MCF 10A (cell line): ENCODE measurements at regions not wholly inside any gene's neighbourhood (a gene's known extent, or its start where the extent isn't known, plus 50 kb on each side); places are given as distances from the start of the nearest gene placed in this dataset.
"Not testable (repeated sequence)": the region's sequence is repeated elsewhere in the genome, so short reads cannot be mapped to it uniquely, and the experiment has no call there.

ENCODE experiments used
- BruUV-seq: library from RNA; stranded (reverse); fragments of 400-500 nt; replicated peaks from 2 replicates; lab custom pipeline; 2021; lab: Mats Ljungman, UMichigan
- CTCF ChIA-PET: fragments of 300-600 bp; sonication (Branson Sonifier 250); formaldehyde crosslinking; extraction: SDS; loops from one replicate; lab custom pipeline; 2021; ENCODE audit warnings: antibody characterized with exemption, inconsistent platforms; lab: Yijun Ruan, JAX
- POLR2A ChIA-PET: fragments of 300-600, 350-650 bp; sonication (Branson Sonifier 250); formaldehyde crosslinking; extraction: SDS; loops from one replicate; lab custom pipeline; 2020; ENCODE audit warnings: antibody characterized with exemption, inconsistent platforms; lab: Yijun Ruan, JAX
- DNase-seq: peaks from one replicate; pipeline ENCODE4 v3.0.0-alpha.2; 2018; ENCODE audit not compliant: unreplicated experiment
- H3K27ac Mint-ChIP-seq: one replicate; pipeline ENCODE4 v1.8.0; 2022; ENCODE audit warnings: mild to moderate bottlenecking, low read depth, mixed read lengths; ENCODE audit not compliant: unreplicated experiment
- H3K27me3 Mint-ChIP-seq: one replicate; pipeline ENCODE4 v1.8.0; 2022; ENCODE audit warnings: mixed read lengths; ENCODE audit not compliant: insufficient read depth, unreplicated experiment
- H3K36me3 Mint-ChIP-seq: one replicate; pipeline ENCODE4 v1.8.0; 2022; ENCODE audit warnings: mild to moderate bottlenecking, moderate library complexity, mixed read lengths; ENCODE audit not compliant: insufficient read depth, unreplicated experiment
- H3K4me1 Mint-ChIP-seq: one replicate; pipeline ENCODE4 v1.8.0; 2022; ENCODE audit warnings: mixed read lengths; ENCODE audit not compliant: insufficient read depth, unreplicated experiment
- H3K4me3 Mint-ChIP-seq: one replicate; pipeline ENCODE4 v1.8.0; 2022; ENCODE audit warnings: mild to moderate bottlenecking, moderate library complexity, mixed read lengths; ENCODE audit not compliant: unreplicated experiment
- H3K9me3 Mint-ChIP-seq: one replicate; pipeline ENCODE4 v1.8.0; 2022; ENCODE audit warnings: mixed read lengths; ENCODE audit not compliant: unreplicated experiment
- intact Hi-C: fragments of 100-400 bp; cut with micrococcal nuclease; formaldehyde crosslinking; loops from 2 replicates; pipeline ENCODE4 v1.14.1; 2022
- TF ChIP-seq, protein P1 (sequence below): fragments of 200-600 bp; IDR thresholded peaks from one replicate; pipeline ENCODE4 v1.8.0; 2022; ENCODE audit warnings: antibody characterized with exemption, mild to moderate bottlenecking; ENCODE audit not compliant: unreplicated experiment

DNA sequence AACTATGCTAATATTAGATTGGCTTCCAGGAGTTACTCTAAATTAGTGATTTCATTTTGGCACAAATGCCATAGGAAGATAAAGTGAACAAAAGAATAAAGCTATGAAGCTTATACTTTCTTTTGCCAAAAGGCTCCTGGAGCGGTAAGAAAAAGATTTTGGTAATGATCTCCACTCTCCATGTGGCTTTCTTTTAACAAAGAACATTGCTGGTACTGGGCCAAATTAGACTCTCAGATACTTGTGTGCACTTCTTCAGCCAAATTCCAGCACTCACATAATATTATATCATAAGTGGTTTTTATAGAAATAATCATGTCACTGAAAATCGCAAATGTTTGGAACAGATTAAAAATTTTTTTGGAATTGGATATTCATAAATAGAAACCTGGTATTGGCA, 142.4 kb upstream of the FGF13 start:
- peaks cover 4% of the 10 kb centered on the region for H3K4me1 Mint-ChIP-seq
- POLR2A ChIA-PET = no interaction called here
- H3K27ac Mint-ChIP-seq = no peak overlapping the region
- intact Hi-C loops = loop anchor here (10.0 kb wide), 1 partner anchor 351 kb away; no protein-coding TSS in a partner anchor
- TF ChIP-seq, protein P1, sequence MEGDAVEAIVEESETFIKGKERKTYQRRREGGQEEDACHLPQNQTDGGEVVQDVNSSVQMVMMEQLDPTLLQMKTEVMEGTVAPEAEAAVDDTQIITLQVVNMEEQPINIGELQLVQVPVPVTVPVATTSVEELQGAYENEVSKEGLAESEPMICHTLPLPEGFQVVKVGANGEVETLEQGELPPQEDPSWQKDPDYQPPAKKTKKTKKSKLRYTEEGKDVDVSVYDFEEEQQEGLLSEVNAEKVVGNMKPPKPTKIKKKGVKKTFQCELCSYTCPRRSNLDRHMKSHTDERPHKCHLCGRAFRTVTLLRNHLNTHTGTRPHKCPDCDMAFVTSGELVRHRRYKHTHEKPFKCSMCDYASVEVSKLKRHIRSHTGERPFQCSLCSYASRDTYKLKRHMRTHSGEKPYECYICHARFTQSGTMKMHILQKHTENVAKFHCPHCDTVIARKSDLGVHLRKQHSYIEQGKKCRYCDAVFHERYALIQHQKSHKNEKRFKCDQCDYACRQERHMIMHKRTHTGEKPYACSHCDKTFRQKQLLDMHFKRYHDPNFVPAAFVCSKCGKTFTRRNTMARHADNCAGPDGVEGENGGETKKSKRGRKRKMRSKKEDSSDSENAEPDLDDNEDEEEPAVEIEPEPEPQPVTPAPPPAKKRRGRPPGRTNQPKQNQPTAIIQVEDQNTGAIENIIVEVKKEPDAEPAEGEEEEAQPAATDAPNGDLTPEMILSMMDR = no peak
- no peaks in the 10 kb centered on the region for H3K9me3 Mint-ChIP-seq
- no peaks in the 10 kb centered on the region for H3K36me3 Mint-ChIP-seq
- H3K27me3 Mint-ChIP-seq = no peaks in the 10 kb centered on the region
- no TSS peak for BruUV-seq
- H3K4me3 Mint-ChIP-seq = no peak overlapping the region
- DNase-seq = no peak
- CTCF ChIA-PET = interaction anchor here (0.7 to 1.0 kb wide), 2 partner anchors 11 to 965 kb away, joined by 4 to 5 read pairs; no protein-coding TSS in a partner anchor

DNA sequence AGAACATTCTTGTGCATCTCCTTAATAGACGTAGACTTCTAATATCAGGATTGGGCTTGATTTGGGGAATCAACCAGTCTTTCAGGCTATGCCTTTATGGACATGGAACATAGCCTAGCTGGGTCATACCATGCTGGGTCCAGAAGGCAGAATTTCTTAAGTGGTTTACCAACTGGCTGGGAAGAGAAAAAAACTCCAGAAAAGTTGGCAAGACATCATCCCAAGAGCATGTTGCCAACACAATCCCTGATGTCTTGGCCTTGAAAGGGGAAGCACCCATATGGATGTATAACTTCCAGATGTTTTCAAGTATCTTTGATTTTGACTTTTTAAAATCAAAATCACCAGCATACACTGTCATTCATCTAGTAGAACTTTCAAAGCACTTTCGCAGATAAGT, 138.0 kb upstream of the FGF13 start:
- no peaks in the 10 kb centered on the region for H3K36me3 Mint-ChIP-seq
- no TSS peak for BruUV-seq
- TF ChIP-seq, protein P1 = no peak
- intact Hi-C loops = loop anchor here (10.0 kb wide), 3 partner anchors 75 to 905 kb away; no protein-coding TSS in a partner anchor
- no peaks in the 10 kb centered on the region for H3K4me1 Mint-ChIP-seq
- H3K27ac Mint-ChIP-seq = no peak overlapping the region
- no peaks in the 10 kb centered on the region for H3K27me3 Mint-ChIP-seq
- CTCF ChIA-PET = interaction anchor here (1.4 to 4.3 kb wide), 2 partner anchors 710 to 713 kb away, joined by 5 to 21 read pairs; no protein-coding TSS in a partner anchor
- no peaks in the 10 kb centered on the region for H3K9me3 Mint-ChIP-seq
- POLR2A ChIA-PET = no interaction called here
- H3K4me3 Mint-ChIP-seq = no peak overlapping the region
- no peak for DNase-seq

DNA sequence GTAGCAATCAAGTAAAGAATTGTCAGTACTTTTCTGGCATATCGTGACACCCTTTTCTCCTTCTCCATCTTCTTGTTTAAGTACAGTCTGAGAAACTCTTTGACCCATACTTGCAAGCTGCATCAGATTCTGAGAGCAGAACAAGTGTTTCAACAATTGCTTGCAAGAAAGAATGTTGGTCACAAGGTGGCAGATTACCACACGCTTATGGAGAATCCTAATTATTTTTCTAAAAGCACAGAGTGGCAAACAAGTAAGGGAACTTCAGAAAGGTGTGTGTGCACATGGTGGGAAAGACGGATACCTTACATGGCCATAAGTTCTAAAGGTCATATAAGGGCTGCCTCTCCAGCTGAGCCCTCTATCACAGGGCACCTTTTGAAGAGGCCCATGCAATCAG, 136.4 kb upstream of the FGF13 start:
- TF ChIP-seq, protein P1 = peak; percentile 34
- ChIA-PET CTCF (interaction anchor here (0.6 to 4.3 kb wide), 10 partner anchors 9 to 915 kb away, joined by 3 to 21 read pairs (median 3); no protein-coding TSS in a partner anchor), POLR2A (no interaction called here)
- Mint-ChIP-seq H3K36me3 (no peaks in the 10 kb centered on the region), H3K4me1 (no peaks in the 10 kb centered on the region), H3K4me3 (no peak overlapping the region), H3K9me3 (no peaks in the 10 kb centered on the region), H3K27ac (no peak overlapping the region), H3K27me3 (no peaks in the 10 kb centered on the region)
- intact Hi-C loops = loop anchor here (1.0 to 10.0 kb wide), 4 partner anchors 73 to 907 kb away; no protein-coding TSS in a partner anchor
- DNase-seq = peak; percentile 31
- BruUV-seq = no TSS peak

DNA sequence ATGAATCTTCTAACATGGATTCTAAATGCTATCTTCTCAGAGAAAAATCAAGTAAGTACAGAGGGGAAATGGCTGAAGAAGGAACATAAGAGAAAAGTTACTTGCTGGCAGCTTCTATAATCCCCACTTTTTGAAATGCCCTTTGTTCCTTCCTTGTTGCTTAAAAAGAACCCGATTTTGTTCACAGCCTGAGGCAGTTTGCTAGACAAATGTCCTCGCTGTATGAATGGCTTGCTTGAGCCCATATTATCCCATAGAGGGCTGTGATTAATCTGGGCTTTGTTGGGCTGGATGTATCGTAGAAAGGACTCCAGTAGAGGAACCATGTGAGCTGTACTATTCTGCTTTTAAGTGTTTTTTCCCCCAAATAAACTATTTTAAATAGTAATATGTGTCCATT, 134.3 kb upstream of the FGF13 start:
- intact Hi-C loops = loop anchor here (10.0 kb wide), 3 partner anchors 71 to 909 kb away; no protein-coding TSS in a partner anchor
- ChIA-PET CTCF (interaction anchor here (0.6 to 4.3 kb wide), 5 partner anchors 9 to 1125 kb away, joined by 3 to 21 read pairs (median 4); no protein-coding TSS in a partner anchor), POLR2A (no interaction called here)
- H3K4me3 Mint-ChIP-seq = no peak overlapping the region
- H3K27me3 Mint-ChIP-seq = no peaks in the 10 kb centered on the region
- peak overlapping the region; percentile 15 for H3K27ac Mint-ChIP-seq
- no TSS peak for BruUV-seq
- H3K36me3 Mint-ChIP-seq = no peaks in the 10 kb centered on the region
- H3K4me1 Mint-ChIP-seq = no peaks in the 10 kb centered on the region
- no peak for DNase-seq
- H3K9me3 Mint-ChIP-seq = no peaks in the 10 kb centered on the region
- TF ChIP-seq, protein P1 = no peak

DNA sequence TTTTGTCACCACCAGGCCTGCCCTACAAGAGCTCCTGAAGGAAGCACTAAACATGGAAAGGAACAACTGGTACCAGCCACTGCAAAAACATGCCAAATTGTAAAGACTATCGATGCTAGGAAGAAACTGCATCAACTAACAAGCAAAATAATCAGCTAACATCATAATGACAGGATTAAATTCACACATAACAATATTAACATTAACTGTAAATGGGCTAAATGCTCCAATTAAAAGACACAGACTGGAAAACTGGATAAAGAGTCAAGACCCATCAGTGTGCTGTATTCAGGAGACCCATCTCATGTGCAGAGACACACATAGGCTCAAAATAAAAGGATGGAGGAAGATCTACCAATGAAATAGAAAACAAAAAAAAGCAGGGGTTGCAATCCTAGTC, 95.9 kb upstream of the FGF13 start:
- intact Hi-C loops, H3K4me1 Mint-ChIP-seq, H3K27ac Mint-ChIP-seq, H3K9me3 Mint-ChIP-seq, H3K36me3 Mint-ChIP-seq, POLR2A ChIA-PET, CTCF ChIA-PET, DNase-seq, BruUV-seq, H3K27me3 Mint-ChIP-seq, H3K4me3 Mint-ChIP-seq: not testable (repeated sequence)
